ENCODE measurements at regions not wholly inside any gene's neighbourhood (a gene's known extent, or its start where the extent isn't known, plus 50 kb on each side); places are given as distances from the start of the nearest gene placed in this dataset.

DNA sequence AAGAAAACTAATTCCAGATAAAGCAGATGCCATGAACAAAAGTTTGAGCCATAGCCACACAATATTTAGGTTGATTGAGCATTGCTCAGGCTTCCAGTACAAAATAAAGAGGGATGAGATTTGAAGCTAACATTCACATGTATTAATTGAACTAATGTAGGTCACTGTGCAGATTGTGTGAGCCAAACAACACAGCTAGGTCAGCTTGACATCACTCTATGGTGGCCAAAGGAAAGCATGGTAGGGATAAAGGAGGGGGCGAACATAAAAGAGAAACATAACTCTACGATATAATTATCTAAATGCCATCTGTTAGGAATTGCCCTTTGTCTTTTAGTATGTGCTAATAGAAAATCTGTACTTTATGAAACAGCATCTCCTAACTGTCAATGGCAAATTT is 477.7 kb upstream of the SYT1 start:
- no peak overlapping the region for H2AFZ ChIP-seq (ENCODE audit: low read depth, low read length)
- intact Hi-C loops (cut with micrococcal nuclease) (no loop called here), dilution Hi-C loops (cut with MboI; ENCODE audit: extremely low pct_ligation_motif_present, low sequenced_read_pairs) (no loop called here)
- no peaks in the 10 kb centered on the region for H3K9me1 ChIP-seq (replicated peaks; ENCODE audit: control insufficient read depth, extremely low read depth, insufficient read depth, low read length)
- H3K79me2 ChIP-seq (ENCODE audit: control insufficient read depth, insufficient read depth, low read length): no peaks in the 10 kb centered on the region
- no peak overlapping the region for H3K4me3 ChIP-seq (replicated peaks in 1 of 3; ENCODE audit: insufficient read depth in 1 of 3, low read depth in 1 of 3, low read length in 3 of 3)
- H3K27ac ChIP-seq (ENCODE audit: insufficient read depth, low read depth, low read length): no peak overlapping the region
- no peak for DNase-seq (ENCODE audit: low read depth, low spot score)
- ChIA-PET POLR2A (no interaction called here), CTCF (no interaction called here)
- no peaks in the 10 kb centered on the region for H3K4me1 ChIP-seq (ENCODE audit: control insufficient read depth, extremely low read depth, insufficient read depth, low read length)
- H3K4me2 ChIP-seq (ENCODE audit: insufficient read depth, low read length): no peak overlapping the region
- H3K36me3 ChIP-seq (ENCODE audit: control insufficient read depth in 2 of 2, extremely low read depth in 1 of 2, insufficient read depth in 2 of 2, low read length in 2 of 2): no peaks in the 10 kb centered on the region
- peaks cover 0 to 2% of the 10 kb centered on the region in 2 experiments for H3K27me3 ChIP-seq (ENCODE audit: control insufficient read depth in 2 of 2, insufficient read depth in 2 of 2, low read length in 2 of 2)
- no peaks in the 10 kb centered on the region for H3K9me3 ChIP-seq (replicated peaks; ENCODE audit: control insufficient read depth, insufficient read depth, low read length)
- H3K9ac ChIP-seq (replicated peaks; ENCODE audit: extremely low read depth, insufficient read depth, low read length): no peak overlapping the region
- no peak for FAIRE-seq
- TF ChIP-seq, protein P1, sequence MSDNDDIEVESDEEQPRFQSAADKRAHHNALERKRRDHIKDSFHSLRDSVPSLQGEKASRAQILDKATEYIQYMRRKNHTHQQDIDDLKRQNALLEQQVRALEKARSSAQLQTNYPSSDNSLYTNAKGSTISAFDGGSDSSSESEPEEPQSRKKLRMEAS (IDR thresholded peaks at IDR 0.05; ENCODE audit: insufficient read depth, insufficient read length): no peak
- no peak for TF ChIP-seq JUN (IDR thresholded peaks at IDR 0.05; ENCODE audit: borderline replicate concordance, insufficient read depth, insufficient read length, low read depth)
- TF ChIP-seq GATA2 (IDR thresholded peaks at IDR 0.05; ENCODE audit: insufficient read depth, insufficient read length, low read depth, low read length): no peak
- no peak for TF ChIP-seq FOS (IDR thresholded peaks at IDR 0.05; ENCODE audit: borderline replicate concordance, insufficient read depth, low read length)
- TF ChIP-seq EZH2 (IDR thresholded peaks at IDR 0.05; ENCODE audit: borderline replicate concordance, low read depth, low read length, severe bottlenecking): no peak
- no peak for TF ChIP-seq MYC (IDR thresholded peaks at IDR 0.05; ENCODE audit: low read depth, low read length)
- TF ChIP-seq POLR2A (IDR thresholded peaks at IDR 0.05; ENCODE audit: low read depth, low read length): no peak
- TF ChIP-seq, protein P2, sequence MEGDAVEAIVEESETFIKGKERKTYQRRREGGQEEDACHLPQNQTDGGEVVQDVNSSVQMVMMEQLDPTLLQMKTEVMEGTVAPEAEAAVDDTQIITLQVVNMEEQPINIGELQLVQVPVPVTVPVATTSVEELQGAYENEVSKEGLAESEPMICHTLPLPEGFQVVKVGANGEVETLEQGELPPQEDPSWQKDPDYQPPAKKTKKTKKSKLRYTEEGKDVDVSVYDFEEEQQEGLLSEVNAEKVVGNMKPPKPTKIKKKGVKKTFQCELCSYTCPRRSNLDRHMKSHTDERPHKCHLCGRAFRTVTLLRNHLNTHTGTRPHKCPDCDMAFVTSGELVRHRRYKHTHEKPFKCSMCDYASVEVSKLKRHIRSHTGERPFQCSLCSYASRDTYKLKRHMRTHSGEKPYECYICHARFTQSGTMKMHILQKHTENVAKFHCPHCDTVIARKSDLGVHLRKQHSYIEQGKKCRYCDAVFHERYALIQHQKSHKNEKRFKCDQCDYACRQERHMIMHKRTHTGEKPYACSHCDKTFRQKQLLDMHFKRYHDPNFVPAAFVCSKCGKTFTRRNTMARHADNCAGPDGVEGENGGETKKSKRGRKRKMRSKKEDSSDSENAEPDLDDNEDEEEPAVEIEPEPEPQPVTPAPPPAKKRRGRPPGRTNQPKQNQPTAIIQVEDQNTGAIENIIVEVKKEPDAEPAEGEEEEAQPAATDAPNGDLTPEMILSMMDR (IDR thresholded peaks at IDR 0.05; ENCODE audit: extremely low read depth in 1 of 2, insufficient read depth in 1 of 2, low read depth in 1 of 2, low read length in 2 of 2): no peak
- BruUV-seq (replicated peaks): no TSS peak
- H4K20me1 ChIP-seq (replicated peaks; ENCODE audit: control insufficient read depth, extremely low read depth, insufficient read depth, low read length): peaks cover 2% of the 10 kb centered on the region
